GM19193 (cell line): ENCODE measurements at regions not wholly inside any gene's neighbourhood (a gene's known extent, or its start where the extent isn't known, plus 50 kb on each side); places are given as distances from the start of the nearest gene placed in this dataset.

Source experiments
- POLR2A ChIP-seq: IDR thresholded peaks from 4 replicates; pipeline ENCODE4 v1.6.1; 2011; ENCODE audit not compliant: insufficient read depth, insufficient read length; ENCODE audit errors: extremely low read depth

GRCh38 chr14:71320734-71321573, 413.7 kb downstream of the PCNX1 start:
- TF ChIP-seq POLR2A: peak; percentile 59

- no peak for TF ChIP-seq POLR2A
Measured at GRCh38 chr14:71321574-71322315, 414.5 kb downstream of the PCNX1 start.

- no peak for TF ChIP-seq POLR2A
Measured at GRCh38 chr14:71322655-71323250, 415.5 kb downstream of the PCNX1 start.

GRCh38 chr14:71324767-71325272, 417.6 kb downstream of the PCNX1 start:
- no peak for TF ChIP-seq POLR2A

- no peak for TF ChIP-seq POLR2A
Measured at GRCh38 chr14:71327691-71328090, 420.4 kb downstream of the PCNX1 start.

GRCh38 chr14:71328183-71328582, 420.9 kb downstream of the PCNX1 start:
- no peak for TF ChIP-seq POLR2A

GRCh38 chr14:71328954-71329353, 421.7 kb downstream of the PCNX1 start:
- TF ChIP-seq POLR2A: no peak

- no peak for TF ChIP-seq POLR2A
Measured at GRCh38 chr14:71331403-71331802, 424.1 kb downstream of the PCNX1 start.

GRCh38 chr14:71332476-71332875, 425.2 kb downstream of the PCNX1 start:
- no peak for TF ChIP-seq POLR2A

GRCh38 chr14:71333705-71334104, 426.4 kb downstream of the PCNX1 start:
- no peak for TF ChIP-seq POLR2A

- TF ChIP-seq POLR2A: no peak
Measured at GRCh38 chr14:71336489-71337192, 429.4 kb downstream of the PCNX1 start.

- no peak for TF ChIP-seq POLR2A
Measured at GRCh38 chr14:71338153-71338552, 430.9 kb downstream of the PCNX1 start.

GRCh38 chr14:71339650-71340415, 432.6 kb downstream of the PCNX1 start:
- TF ChIP-seq POLR2A: no peak

GRCh38 chr14:71341156-71341555, 433.9 kb downstream of the PCNX1 start:
- no peak for TF ChIP-seq POLR2A
